ENCODE measurements at regions not wholly inside any gene's neighbourhood (a gene's known extent, or its start where the extent isn't known, plus 50 kb on each side); places are given as distances from the start of the nearest gene placed in this dataset.

DNA sequence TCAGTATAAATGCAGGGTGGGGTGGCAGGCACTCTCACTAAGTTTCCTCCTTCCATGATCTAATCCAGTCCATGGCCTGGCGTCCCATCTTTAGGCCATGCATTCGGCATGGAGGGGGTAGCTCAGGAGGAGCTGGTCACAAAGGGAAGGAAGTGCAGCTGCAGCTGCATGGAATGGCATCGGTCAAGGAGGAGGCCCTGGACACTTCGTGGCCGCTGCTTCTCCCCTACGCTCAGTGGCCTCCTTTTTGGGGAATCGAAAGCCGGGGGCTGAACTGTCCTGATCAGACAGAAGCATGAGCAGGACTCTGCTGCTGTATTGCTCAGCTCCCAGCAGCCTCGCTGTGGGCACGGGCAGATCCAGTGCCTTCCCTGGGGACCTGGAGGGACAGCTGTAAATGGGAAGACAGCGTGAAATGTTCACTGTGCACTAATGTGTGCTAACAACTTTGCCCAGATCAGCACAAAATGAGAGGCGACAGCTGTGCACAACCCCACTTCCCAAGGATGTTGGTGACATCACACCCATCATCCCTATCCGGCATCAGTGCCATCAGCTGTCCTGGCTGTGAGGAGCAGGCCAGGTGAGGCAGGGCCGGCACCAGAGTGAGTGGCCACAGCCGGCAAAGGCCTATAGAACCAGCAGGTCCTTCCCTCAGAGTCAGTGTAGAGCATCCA lies 520.1 kb upstream of the RAB6C start:
- H3K27me3 ChIP-seq: no peaks in the 10 kb centered on the region
- DNase-seq (no peak), ATAC-seq (no peak)
- TF ChIP-seq, protein P1, sequence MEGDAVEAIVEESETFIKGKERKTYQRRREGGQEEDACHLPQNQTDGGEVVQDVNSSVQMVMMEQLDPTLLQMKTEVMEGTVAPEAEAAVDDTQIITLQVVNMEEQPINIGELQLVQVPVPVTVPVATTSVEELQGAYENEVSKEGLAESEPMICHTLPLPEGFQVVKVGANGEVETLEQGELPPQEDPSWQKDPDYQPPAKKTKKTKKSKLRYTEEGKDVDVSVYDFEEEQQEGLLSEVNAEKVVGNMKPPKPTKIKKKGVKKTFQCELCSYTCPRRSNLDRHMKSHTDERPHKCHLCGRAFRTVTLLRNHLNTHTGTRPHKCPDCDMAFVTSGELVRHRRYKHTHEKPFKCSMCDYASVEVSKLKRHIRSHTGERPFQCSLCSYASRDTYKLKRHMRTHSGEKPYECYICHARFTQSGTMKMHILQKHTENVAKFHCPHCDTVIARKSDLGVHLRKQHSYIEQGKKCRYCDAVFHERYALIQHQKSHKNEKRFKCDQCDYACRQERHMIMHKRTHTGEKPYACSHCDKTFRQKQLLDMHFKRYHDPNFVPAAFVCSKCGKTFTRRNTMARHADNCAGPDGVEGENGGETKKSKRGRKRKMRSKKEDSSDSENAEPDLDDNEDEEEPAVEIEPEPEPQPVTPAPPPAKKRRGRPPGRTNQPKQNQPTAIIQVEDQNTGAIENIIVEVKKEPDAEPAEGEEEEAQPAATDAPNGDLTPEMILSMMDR (IDR thresholded peaks at IDR 0.05): no peak
- no peak for TF ChIP-seq POLR2A (IDR thresholded peaks at IDR 0.05)
- H3K36me3 ChIP-seq: no peaks in the 10 kb centered on the region
- no peaks in the 10 kb centered on the region for H3K9me3 ChIP-seq
- intact Hi-C loops (cut with DNase I): no loop called here
- no peaks in the 10 kb centered on the region for H3K4me1 ChIP-seq
- H3K4me3 ChIP-seq: no peak overlapping the region
- WGBS (ENCODE audit: insufficient coverage, low coverage, low lambda C conversion rate, missing lambda C conversion rate): 60% methylated on average over 4 of the region's 15 CpGs
- H3K27ac ChIP-seq: no peak overlapping the region

DNA sequence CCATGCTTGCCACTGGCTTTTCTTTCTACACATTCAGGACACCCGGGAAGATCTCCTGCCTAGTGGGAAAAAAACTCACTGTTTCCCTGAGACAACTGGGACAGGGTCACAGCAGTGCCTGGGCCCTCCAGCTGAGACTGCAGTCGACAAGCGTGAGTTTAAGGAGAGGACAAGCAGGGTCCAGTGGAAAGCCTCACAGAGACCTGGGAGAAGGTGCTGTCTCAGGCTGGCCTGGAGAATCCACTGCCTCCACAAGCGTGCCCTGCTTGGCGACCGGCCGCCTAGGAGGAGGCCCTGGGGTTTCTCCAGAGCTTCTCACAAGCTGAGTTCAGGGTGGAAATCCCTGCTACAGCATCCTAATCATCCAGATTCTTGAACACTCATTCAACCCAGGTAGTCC lies 519.6 kb upstream of the RAB6C start:
- 81% methylated on average over 5 of the region's 7 CpGs for WGBS (ENCODE audit: insufficient coverage, low coverage, low lambda C conversion rate, missing lambda C conversion rate)
- no peaks in the 10 kb centered on the region for H3K9me3 ChIP-seq
- H3K36me3 ChIP-seq: no peaks in the 10 kb centered on the region
- H3K4me1 ChIP-seq: no peaks in the 10 kb centered on the region
- no peak for ATAC-seq
- no peak overlapping the region for H3K27ac ChIP-seq
- intact Hi-C loops (cut with DNase I): no loop called here
- no peak overlapping the region for H3K4me3 ChIP-seq
- H3K27me3 ChIP-seq: no peaks in the 10 kb centered on the region
- TF ChIP-seq, protein P1 (IDR thresholded peaks at IDR 0.05): no peak
- no peak for TF ChIP-seq POLR2A (IDR thresholded peaks at IDR 0.05)
- no peak for DNase-seq

DNA sequence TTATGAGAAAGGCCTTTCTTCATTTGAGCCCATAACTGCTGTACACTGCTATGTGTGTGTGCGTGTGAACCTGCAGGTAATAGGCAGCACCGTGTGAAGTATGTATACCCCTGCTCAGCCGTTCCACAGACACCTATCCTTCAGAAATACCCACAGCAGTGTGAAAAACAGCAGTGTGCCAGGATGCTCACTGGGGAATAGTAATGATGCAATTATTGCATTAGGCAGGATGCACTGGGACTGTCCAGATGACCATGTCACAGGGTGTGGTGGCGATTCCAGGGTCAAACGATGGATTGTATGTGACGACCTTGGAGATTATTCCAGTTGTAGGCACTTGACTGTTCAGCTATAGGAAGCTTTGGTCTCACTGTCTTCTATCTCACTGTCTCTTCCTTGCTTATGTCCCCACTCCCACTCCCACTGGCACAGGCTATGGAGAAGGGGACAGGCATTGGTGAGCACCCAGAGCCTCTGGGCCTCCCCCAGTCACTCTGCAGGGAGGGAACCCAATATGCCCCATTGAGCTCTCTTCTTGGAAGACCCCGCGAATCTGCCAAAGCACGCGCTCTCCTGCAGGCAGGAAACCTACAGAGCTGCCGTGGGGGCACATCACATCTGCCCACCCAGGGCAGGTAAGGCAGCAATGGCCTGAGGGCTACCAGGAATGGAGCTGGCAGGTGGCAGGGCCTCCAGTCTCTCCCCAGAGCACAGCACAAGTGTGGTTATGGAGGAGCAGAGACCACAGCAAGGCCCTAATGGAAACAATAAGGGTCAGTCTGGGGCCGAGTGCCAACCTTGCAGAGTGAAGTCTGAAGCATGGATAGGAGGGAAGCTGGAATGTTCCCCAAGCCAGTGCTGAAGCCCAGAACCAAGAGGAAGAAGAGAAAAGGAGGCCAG lies 518.9 kb upstream of the RAB6C start:
- no peak for DNase-seq
- no peaks in the 10 kb centered on the region for H3K27me3 ChIP-seq
- H3K9me3 ChIP-seq: no peaks in the 10 kb centered on the region
- WGBS (ENCODE audit: insufficient coverage, low coverage, low lambda C conversion rate, missing lambda C conversion rate): 64% methylated on average over 7 of the region's 12 CpGs
- intact Hi-C loops (cut with DNase I): no loop called here
- no peak for TF ChIP-seq POLR2A (IDR thresholded peaks at IDR 0.05)
- TF ChIP-seq, protein P1 (IDR thresholded peaks at IDR 0.05): no peak
- no peak overlapping the region for H3K4me3 ChIP-seq
- ATAC-seq: no peak
- no peaks in the 10 kb centered on the region for H3K4me1 ChIP-seq
- no peak overlapping the region for H3K27ac ChIP-seq
- no peaks in the 10 kb centered on the region for H3K36me3 ChIP-seq

GRCh38 chr2:129462349-129462748 lies 517.1 kb upstream of the RAB6C start:
- Histone ChIP-seq H3K27ac (no peak overlapping the region), H3K36me3 (no peaks in the 10 kb centered on the region), H3K4me3 (no peak overlapping the region), H3K27me3 (no peaks in the 10 kb centered on the region), H3K4me1 (no peaks in the 10 kb centered on the region), H3K9me3 (no peaks in the 10 kb centered on the region)
- no peak for ATAC-seq
- TF ChIP-seq POLR2A (IDR thresholded peaks at IDR 0.05): no peak
- intact Hi-C loops (cut with DNase I): no loop called here
- no peak for DNase-seq
- 24% methylated on average over 3 of the region's 3 CpGs for WGBS (ENCODE audit: insufficient coverage, low coverage, low lambda C conversion rate, missing lambda C conversion rate)

GRCh38 chr2:129462967-129463366 lies 516.5 kb upstream of the RAB6C start:
- 63% methylated on average over 2 of the region's 4 CpGs for WGBS (ENCODE audit: insufficient coverage, low coverage, low lambda C conversion rate, missing lambda C conversion rate)
- intact Hi-C loops (cut with DNase I): no loop called here
- ATAC-seq (no peak), DNase-seq (no peak)
- Histone ChIP-seq H3K4me1 (no peaks in the 10 kb centered on the region), H3K27me3 (no peaks in the 10 kb centered on the region), H3K4me3 (no peak overlapping the region), H3K27ac (no peak overlapping the region), H3K9me3 (no peaks in the 10 kb centered on the region), H3K36me3 (no peaks in the 10 kb centered on the region)
- TF ChIP-seq, protein P1 (IDR thresholded peaks at IDR 0.05): no peak
- TF ChIP-seq POLR2A (IDR thresholded peaks at IDR 0.05): no peak

Measured in right lobe of liver (tissue), 6 donors.